GM21515 (cell line): ENCODE measurements at regions not wholly inside any gene's neighbourhood (a gene's known extent, or its start where the extent isn't known, plus 50 kb on each side); places are given as distances from the start of the nearest gene placed in this dataset.
"Not testable (repeated sequence)": the region's sequence is repeated elsewhere in the genome, so short reads cannot be mapped to it uniquely, and the experiment has no call there.

ENCODE experiments used
- ATAC-seq: cut with Tn5 transposase; IDR thresholded peaks from one replicate; pipeline ENCODE4 v1.9.1; 2021; ENCODE audit not compliant: unreplicated experiment

DNA sequence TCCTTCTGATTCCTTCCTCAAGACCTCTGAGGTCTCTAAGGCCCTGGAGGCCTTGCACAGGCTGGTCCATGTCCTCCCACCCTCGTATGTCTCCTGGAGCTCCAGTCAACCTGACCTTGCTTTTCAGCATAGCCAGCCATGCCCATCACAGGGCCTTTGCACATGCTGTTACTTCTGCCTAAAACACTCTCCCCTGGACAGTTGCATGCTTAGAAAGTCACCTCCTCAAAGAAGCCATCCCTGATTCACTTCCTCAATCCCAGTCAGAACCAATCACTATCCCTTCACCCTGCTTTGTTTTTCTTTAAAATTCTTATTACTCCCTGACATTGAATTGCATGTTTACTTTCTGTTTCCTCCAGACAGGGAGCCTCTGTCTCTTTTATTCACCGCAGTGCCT lies 322.1 kb upstream of the CCL2 start:
- no peak for ATAC-seq

DNA sequence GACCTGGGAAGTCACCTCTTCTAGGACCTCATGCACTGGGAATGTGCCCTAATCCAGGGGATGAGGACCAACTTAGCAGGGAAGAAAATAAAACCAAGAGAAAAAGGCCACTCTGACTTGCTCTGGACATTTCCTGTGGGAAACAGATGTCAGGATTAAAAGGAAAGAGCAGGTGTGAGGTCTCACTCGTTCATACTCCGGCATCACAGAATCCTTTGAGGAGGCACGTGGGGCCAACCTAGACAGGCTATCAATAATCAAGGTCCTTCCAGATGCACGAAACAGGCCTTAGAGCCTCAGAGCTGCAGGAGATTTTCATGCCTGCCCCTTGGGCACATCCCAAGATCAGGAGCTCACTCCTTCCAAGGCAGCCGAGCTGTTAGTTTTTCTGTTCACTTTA lies 321.5 kb upstream of the CCL2 start:
- ATAC-seq: no peak

DNA sequence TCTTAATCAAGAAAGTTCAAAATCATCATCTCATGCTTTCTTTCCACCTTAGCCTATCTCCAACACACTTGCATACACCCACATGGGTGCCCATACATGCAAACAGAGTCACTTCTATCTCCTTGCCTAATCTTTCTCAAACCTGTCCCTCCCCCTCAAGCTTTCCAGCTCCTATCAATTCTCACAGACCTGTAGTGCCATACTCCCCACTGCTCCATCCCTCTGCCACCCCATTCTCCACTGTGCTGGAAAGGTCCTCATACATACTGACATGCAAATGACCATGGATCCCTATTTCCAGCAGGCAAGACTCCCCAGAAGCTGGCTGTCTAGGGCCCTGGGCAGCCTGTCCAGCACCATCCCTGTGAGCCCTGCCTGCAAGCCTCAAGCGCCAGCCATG lies 320.4 kb upstream of the CCL2 start:
- no peak for ATAC-seq

DNA sequence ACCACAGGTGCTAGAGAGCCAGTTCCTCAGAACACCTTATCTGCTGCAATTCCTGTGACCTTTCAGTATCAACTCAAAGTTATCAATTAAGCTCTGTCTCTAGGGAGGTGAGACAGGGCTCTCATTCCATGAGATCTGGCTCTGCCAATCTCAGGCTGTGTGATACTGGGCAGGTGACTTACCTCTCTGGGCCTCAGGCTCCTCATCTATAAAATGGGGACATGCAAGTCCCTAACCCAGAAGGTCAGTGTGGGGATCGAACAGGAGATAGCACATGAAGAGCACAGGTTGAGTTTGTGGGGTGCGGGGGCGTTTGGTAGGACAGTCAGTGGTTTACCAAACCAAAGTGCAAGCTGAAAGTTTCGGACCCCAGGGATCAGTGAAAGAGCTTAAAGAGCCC lies 319.3 kb upstream of the CCL2 start:
- no peak for ATAC-seq

DNA sequence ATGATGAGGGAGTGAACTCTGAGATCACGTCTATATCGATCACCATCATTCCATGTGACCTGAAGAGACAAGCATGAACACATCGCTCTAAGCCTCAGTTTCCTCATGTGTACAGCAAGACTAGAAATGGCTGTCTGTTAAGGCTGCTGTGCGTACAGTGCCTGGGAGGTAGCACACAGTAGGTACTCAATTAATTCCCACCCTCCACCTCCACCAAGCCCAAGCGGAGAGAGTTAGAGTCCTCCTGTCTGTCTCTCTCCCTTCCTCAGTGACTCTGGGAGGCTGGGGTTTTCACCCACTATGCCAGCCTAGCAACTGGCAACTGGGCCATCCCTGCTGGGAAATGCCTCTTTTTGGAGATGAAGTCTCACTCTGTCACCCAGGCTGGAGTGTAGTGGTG lies 318.3 kb upstream of the CCL2 start:
- no peak for ATAC-seq

DNA sequence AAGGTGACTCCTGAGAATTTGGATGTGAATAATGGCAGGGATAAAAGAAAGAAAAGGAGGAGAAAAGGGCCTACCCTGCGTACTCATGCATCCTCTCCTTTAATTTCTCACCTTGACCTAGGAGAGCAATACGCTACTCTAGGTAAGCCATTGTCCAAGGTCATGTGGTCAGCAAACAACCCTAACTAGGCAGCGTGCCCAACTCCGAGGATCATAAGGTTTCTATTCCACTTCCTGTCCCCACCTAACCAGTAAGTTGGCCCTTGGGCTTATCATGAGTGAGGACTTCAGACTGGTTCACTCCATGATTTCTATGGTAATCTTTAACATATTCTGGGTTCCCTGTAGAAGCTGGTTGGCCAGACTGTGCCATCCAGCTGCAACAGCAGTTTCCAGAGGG lies 315.1 kb upstream of the CCL2 start:
- no peak for ATAC-seq

DNA sequence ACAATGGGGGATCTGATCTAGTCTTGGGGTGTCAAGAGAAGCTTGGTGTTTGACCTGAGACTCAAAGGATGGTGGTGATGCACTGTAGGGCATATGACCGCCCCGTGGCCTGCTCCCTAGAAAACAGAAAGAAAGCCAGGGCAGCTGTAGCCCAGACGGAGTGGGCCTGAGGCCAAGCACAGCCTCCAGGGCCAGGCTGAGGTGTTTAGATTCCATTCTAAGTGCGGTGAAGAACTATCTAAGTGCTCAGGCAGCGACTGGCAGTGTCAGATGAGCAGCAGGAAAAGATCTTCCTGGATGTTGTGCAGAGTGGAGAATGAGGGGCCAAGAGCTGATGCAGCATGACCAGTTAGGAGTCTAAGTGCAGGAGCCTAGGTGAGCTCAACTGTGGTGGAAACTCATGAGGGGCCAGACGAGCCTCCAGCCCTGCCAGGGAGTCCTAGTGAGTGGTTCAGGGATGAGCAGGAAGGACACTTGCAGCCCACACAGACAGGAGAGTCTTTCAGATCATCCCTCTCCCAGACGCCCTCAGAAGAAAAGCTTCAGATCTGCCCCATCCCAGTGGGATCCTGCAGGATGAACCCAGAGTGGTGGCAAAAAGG lies 314.2 kb upstream of the CCL2 start:
- no peak for ATAC-seq

DNA sequence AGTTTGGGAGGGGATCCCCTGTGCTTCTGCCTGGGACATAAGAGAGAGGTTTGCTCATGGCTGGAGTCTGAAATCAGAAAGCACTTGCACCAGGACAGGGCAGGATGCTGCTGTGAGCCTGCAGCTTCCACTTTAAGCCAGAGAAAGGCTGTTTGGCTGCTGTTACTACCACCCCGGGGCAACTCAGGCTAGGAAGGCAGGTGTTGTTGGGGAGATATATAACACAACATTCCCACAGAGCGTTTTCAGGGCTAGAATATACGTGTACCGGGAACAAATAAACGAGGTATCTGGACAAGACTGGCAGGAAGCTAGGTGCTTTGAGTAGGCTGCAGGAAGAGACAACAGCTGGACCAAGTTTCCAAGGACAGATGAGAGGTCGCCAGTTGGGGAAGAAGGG lies 313.3 kb upstream of the CCL2 start:
- no peak for ATAC-seq

DNA sequence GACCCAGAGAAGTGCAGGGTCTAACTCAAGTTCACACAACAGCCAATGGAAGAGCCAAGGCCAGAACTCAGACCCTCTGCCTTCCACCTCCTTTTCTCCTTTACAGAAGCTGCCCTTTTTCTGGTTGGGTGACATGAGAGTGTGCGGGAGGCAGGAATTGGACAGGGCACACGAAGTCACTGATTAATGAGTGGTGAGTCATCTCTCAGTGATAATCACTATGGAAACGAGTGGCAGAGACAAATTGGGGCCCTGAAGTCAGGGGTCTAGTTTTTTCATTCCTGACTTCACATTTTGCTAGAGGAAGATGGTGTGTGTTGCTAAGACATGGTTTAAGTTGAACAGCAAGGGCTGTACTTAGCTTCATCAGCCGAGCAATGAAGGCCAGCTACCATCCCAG lies 312.7 kb upstream of the CCL2 start:
- ATAC-seq: no peak

DNA sequence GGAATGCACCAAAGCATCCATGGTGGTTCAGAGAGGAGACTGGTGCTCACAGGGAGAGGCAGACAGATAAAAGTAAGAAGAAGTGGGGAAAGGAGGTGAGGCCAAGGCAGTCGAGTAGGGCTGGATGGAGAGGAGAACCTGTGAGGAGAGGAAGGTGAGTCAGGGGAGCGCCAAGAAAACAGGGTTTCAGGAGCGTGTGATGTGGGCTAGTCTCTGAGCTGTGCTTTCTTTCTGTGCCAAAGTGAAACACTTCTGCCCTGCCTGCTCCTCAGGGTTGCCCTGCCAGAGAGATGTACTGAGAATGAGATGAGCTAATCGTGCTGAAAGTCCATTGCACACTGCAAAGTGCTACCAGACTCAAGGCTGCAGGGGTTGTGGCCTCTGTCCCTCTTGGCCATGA lies 310.7 kb upstream of the CCL2 start:
- no peak for ATAC-seq

DNA sequence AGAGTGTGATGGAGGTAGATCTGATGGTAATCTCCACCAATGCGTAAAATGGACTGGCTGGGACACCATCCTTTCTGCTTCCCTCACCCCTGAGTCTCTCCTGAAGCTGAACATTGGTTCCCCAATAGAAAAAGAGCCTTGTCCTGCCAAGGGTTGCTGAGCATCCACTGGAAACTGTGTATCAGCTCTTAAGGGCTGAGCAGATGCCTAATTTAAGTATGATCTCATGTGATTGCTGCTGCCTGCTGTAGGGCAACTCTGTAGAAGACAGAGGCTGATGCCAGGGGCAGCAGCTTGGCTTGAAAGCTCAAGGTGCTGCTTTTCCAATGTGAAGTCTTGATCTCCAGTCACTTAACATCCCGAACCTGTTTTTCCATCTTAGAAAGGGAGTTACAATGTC lies 310.3 kb upstream of the CCL2 start:
- no peak for ATAC-seq

DNA sequence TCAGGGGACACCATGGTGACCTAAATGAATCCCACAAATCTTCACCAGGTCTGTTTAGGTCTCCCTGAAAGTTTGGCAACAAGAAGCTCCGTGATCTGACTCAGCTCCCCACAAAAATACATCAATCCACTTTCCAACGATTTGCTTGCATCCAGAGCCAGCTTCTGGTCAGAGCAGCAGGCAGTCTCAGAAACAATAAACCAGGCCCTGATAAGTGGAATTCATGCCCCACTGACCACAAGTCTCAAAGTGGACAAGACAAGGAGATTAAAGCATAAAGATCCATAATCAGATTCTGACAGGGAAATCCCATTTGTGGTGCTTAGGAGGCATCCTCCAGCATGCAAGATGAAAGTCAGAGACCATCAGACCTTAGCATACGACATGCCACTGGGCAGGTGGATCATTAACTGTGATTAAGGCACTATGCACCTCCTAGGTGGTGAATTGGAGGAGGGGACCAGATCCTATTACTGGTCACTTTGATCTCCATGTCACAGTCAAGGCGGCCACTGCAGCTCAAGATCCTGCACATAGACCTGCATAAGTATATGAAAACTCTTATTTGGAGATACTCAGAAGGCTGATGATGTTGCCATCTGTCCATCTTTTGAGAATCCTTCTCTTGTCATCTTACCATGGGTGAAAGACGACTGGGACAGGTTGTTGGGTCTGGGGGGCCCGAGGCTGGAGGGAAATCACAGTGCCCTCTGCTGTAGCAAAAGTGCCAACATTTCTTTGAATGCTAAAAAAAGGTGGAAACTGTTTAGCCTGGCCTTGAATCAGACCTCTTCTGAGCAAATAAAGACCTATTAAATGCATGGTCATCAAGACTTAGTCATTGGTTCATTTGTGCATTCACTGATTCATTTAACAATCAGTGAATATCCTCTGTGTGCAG lies 309.2 kb upstream of the CCL2 start:
- ATAC-seq: no peak

DNA sequence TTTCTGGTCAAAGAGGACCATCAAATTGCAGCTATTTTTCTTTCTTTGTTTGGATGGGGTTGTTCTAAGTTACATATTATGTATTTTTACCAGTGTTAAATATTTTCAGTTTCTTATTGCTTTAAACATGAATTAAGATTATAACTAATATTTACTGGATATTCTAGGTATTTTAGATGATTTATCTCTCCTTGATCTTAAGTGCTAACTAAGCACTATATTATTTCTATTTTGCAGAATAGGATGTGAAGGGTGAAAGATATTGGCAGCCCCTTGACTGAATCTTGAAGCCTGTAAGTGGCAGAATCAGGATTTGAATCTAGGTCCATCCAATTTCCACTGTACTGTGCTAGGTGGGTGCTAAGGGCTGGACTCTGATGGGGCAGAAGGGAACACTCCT lies 307.3 kb upstream of the CCL2 start:
- ATAC-seq: no peak

DNA sequence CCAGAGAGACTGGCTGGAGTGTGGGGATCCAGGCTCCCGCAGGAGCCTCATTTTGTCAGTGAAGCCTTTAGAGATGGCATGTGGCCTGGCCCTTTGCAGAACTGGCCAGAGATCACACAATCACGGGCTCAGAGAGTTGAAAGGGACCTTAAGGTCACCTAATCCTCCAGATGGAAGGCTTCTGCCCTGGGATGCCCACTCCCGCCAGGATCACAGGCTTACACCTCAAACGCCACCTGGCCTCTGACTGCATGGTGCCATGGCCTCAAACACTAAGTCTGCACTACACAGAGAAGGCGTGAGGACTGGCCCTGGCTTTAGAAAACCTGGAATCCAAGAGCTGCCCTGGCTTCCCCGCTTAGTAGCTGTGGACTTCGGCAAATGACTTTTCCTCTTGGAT lies 306.8 kb upstream of the CCL2 start:
- ATAC-seq: no peak

DNA sequence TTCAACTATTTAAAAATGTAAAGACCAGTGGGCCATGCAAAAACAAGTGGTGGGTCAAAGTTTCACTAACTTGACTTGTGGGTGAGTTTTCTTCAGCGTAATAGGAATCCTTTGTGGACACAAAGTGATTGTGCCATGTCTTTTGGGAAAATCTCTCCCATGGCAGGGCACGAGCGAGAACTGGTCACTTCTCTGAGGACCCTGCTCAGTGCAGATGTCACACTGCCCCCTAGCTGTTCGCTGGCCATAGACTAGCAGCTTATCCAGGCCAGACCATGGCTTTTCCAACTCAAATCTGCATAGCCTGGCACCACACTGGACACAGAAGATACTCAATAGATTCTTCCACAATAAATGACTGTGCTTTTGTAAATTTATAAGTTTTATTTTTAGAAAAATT lies 306.0 kb upstream of the CCL2 start:
- no peak for ATAC-seq

DNA sequence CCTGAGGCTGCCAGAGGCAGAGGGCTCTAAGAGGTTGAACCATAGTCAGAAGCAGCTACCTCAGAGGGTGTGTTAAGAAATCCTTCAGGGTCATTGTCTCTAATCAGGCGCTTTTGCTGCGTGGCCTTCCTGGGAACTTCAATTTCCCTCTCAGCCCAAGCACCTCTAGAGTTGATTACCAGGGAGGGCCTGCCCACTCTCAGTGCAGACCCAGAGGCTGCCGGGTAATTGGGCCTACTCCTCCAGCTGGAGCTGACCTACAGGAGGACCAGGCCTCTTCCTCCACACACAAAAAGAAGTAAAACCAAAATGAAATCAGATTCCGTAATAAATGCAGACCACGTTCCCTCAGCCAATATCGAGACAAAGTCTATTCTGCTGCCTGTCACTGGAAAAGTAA lies 305.0 kb upstream of the CCL2 start:
- no peak for ATAC-seq

DNA sequence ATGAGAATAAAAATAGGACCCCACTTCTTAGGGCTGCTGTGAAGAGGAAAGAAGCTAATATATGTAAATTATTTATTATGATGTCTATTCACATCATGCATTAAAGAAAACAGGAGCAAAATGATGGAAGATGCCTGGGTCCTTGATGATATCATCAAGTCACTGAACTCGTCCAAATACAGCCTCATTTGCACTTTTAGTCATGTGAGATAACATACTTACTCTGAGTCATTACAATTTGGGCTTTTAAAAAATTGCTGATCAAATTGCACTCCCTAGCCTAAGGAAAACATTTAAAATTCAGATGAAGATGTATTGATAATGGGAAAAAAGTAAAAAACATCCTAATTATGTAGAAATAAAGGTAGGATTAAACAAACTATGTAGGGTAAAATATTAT lies 302.7 kb upstream of the CCL2 start:
- ATAC-seq: no peak

DNA sequence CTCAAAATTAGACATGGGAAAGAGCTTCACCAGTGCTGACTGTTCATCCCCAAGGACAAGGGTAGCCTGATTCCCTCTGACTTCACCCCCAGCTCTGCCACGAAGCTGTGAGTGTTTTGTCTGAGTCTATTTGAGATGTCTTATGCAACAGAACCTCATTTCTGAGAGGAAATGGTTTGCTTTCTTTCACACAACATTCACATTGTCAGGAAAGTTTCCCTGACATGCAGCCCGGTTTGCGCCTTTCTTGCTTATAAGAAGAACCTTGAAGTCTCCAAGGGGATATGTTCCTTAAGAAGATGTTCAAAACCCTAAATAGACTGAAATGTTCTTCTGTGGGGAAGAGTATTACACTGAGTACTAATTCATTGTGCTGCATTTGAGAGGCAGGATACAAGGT lies 300.5 kb upstream of the CCL2 start:
- ATAC-seq: no peak

DNA sequence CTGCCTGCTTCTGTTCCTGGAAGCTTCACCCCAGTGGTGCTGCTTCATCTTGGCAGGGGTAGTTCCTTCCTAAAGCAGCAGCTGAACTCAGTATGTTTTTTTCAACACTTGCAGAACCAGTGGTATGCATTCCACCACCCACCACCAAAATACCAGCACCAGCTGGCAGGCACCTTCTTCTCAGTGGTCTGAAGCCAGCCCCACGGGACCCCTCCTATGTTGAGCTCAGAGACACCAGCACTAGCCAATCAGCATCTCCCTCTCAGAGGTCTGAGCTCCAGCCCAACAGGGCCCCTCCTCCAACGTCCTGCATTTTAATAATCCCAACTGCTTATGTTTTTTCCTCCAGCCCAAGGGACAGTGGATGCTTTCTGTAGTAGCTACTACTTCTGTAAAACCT lies 299.6 kb upstream of the CCL2 start:
- ATAC-seq: no peak

DNA sequence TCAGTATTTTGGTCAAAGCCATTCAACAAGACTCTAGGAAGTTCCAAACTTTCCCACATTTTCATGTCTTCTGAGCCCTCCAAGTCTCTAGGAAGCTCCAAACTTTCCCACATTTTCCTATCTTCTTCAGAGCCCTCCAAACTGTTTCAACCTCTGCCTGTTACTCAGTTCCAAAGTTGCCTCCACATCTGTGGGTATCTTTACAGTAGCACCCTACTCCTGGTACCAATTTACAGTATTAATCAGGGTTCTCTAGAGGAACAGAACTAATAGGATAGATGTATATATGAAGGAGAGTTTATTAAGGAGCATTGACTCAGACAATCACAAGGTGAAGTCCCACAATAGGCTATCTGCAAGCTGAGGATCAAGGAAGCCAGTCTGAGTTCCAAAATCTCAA lies 296.0 kb upstream of the CCL2 start:
- ATAC-seq: not testable (repeated sequence)

DNA sequence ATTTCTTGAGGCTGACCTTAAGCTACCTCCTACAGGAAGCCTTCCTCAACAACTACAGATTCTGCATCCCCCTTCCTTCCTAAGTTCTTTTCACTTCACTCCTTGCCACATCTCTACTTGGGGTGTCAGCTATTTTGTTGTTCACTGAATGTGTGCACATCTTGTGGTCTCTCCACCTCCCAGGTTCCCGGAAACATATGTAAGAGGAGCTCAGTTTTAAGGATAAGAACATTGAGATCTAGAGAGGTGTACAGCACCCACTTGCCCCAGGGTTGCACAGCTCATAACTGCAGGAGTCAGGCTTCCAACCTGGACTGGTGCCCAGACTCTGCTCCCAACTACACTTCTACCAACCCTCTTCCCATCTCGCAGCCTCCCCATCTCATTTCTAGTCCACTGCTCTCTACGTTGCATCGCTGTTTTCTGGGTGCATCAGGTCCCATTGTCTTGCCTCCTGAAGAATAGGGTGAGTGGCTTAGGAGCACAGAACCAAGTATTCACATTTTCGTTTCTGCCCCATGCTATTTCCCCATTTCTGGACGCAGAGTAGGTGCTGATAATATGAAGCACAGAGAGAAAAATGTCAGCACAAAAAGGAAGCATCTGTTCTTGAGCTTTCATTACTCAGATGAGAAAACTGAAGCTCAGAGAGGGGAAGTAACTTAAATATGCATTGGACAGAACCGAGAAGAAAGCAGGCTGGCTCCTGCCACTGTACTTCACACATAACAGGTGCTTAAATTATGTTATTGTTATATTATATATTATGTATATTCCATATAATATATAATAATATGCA lies 292.0 kb upstream of the CCL2 start:
- ATAC-seq: no peak

DNA sequence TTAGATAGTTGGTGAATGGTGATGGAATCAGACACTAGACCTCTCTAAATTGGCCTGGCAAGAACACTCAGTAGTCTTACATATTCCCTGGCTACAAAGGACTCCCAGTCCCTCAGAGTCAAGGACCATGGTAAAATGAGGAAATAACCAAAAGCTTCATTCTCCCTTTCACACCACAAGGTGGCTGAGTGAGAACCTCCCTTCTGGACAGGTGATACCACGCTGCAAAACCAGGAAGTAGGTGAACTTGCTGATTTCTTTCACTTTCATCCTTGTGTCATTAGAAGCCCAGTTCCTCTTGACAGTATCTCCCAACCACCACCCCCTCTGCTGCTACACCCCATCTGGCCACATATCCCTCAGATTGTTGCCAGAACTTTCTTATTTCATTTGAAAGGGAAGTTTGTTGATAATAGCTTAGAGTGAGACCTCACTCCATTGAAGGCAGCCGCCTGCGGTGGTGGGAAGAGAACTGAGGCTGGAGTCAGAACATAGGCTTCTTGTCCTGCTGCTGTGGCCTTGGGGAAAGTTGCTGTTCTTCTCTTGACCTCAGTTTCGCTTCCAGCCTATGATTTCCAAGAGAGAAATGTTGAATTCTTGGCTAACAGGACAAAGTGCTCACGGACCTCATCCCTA lies 290.6 kb upstream of the CCL2 start:
- peak; percentile 67 for ATAC-seq
